Trophoblast cell (in vitro differentiated cells and primary cell): ENCODE measurements at regions not wholly inside any gene's neighbourhood (a gene's known extent, or its start where the extent isn't known, plus 50 kb on each side); places are given as distances from the start of the nearest gene placed in this dataset.
A peak's percentile ranks its signal among the peaks of the same experiment; 100 is the strongest.

ENCODE experiments used
- DNase-seq, 2 donors: peaks; one replicate each; pipeline ENCODE4 v3.0.0-alpha.2; 2016
- H2AFZ ChIP-seq: 2 replicates; pipeline ENCODE4 v1.6.1; 2013; ENCODE audit warnings: low read length, moderate library complexity, mild to moderate bottlenecking; ENCODE audit not compliant: insufficient read depth, poor library complexity
- H2AK5ac ChIP-seq: 2 replicates; pipeline ENCODE4 v1.6.1; 2013; ENCODE audit warnings: mild to moderate bottlenecking, low read length
- H2BK120ac ChIP-seq: 2 replicates; pipeline ENCODE4 v1.6.1; 2013; ENCODE audit warnings: low read length, mild to moderate bottlenecking, moderate library complexity; ENCODE audit not compliant: insufficient read depth, poor library complexity
- H2BK12ac ChIP-seq: 2 replicates; pipeline ENCODE4 v1.6.1; 2013; ENCODE audit warnings: mild to moderate bottlenecking, low read length, moderate library complexity
- H2BK5ac ChIP-seq: 2 replicates; pipeline ENCODE4 v1.6.1; 2013; ENCODE audit warnings: low read length, low read depth, moderate library complexity, mild to moderate bottlenecking; ENCODE audit not compliant: poor library complexity
- H3K14ac ChIP-seq: 2 replicates; pipeline ENCODE4 v1.6.1; 2013; ENCODE audit warnings: mild to moderate bottlenecking, low read length
- H3K18ac ChIP-seq: 2 replicates; pipeline ENCODE4 v1.6.1; 2013; ENCODE audit warnings: mild to moderate bottlenecking, low read length
- H3K23ac ChIP-seq: 2 replicates; pipeline ENCODE4 v1.6.1; 2013; ENCODE audit warnings: low read length
- H3K27ac ChIP-seq: 2 replicates; pipeline ENCODE4 v1.5.1; 2013; ENCODE audit warnings: low read depth, mild to moderate bottlenecking, inconsistent platforms, low read length, moderate library complexity
- H3K27me3 ChIP-seq: 2 replicates; pipeline ENCODE4 v1.6.1; 2013; ENCODE audit warnings: inconsistent platforms, mild to moderate bottlenecking, low read length, moderate library complexity; ENCODE audit not compliant: insufficient read depth
- H3K36me3 ChIP-seq, 2 experiments: 1 replicate in 1 of 2; 2 replicates in 1 of 2; pipeline ENCODE4 v1.6.1; 2013; ENCODE audit warnings: low read length in 2 of 2, mild to moderate bottlenecking in 2 of 2, moderate library complexity in 1 of 2; ENCODE audit not compliant: insufficient read depth in 2 of 2, control insufficient read depth in 1 of 2
- H3K4ac ChIP-seq: 2 replicates; pipeline ENCODE4 v1.6.1; 2013; ENCODE audit warnings: low read depth, mild to moderate bottlenecking, low read length, moderate library complexity
- H3K4me1 ChIP-seq, 2 experiments: 1 replicate in 1 of 2; 2 replicates in 1 of 2; pipeline ENCODE4 v1.6.1; 2013; ENCODE audit warnings: low read length in 2 of 2, mild to moderate bottlenecking in 2 of 2, moderate library complexity in 1 of 2; ENCODE audit not compliant: insufficient read depth in 2 of 2, control insufficient read depth in 1 of 2
- H3K4me2 ChIP-seq: 2 replicates; pipeline ENCODE4 v1.6.1; 2013; ENCODE audit warnings: inconsistent platforms, mild to moderate bottlenecking, low read length, moderate library complexity
- H3K4me3 ChIP-seq: 2 replicates; pipeline ENCODE4 v1.5.1; 2013; ENCODE audit warnings: mild to moderate bottlenecking, low read depth, low read length, inconsistent platforms
- H3K79me1 ChIP-seq: one replicate; pipeline ENCODE4 v1.6.1; 2013; ENCODE audit warnings: low read length
- H3K79me2 ChIP-seq: 2 replicates; pipeline ENCODE4 v1.6.1; 2013; ENCODE audit warnings: low read length, mild to moderate bottlenecking; ENCODE audit not compliant: control insufficient read depth, insufficient read depth, poor library complexity
- H3K9ac ChIP-seq: 2 replicates; pipeline ENCODE4 v1.6.1; 2013; ENCODE audit warnings: mild to moderate bottlenecking, low read length
- H3K9me3 ChIP-seq: 2 replicates; pipeline ENCODE4 v1.6.1; 2013; ENCODE audit warnings: low read depth, mild to moderate bottlenecking, control low read depth, inconsistent platforms, low read length; ENCODE audit not compliant: insufficient read depth
- H4K12ac ChIP-seq: 2 replicates; pipeline ENCODE4 v1.6.1; 2013; ENCODE audit warnings: low read depth, mild to moderate bottlenecking, low read length, moderate library complexity
- H4K8ac ChIP-seq: 2 replicates; pipeline ENCODE4 v1.6.1; 2013; ENCODE audit warnings: low read depth, mild to moderate bottlenecking, low read length, moderate library complexity
- H4K91ac ChIP-seq: one replicate; pipeline ENCODE4 v1.6.1; 2013; ENCODE audit warnings: low read depth, mild to moderate bottlenecking, low read length, moderate library complexity
- WGBS: extraction: QIAGEN DNeasy Blood & Tissue Kit; methylation state at CpG from one replicate; pipeline ENCODE4 v1.1.7; 2013; ENCODE audit warnings: missing lambda C conversion rate; ENCODE audit not compliant: insufficient read length, insufficient coverage; ENCODE audit errors: extremely low coverage; 5-methylcytosine and 5-hydroxymethylcytosine counted together

DNA sequence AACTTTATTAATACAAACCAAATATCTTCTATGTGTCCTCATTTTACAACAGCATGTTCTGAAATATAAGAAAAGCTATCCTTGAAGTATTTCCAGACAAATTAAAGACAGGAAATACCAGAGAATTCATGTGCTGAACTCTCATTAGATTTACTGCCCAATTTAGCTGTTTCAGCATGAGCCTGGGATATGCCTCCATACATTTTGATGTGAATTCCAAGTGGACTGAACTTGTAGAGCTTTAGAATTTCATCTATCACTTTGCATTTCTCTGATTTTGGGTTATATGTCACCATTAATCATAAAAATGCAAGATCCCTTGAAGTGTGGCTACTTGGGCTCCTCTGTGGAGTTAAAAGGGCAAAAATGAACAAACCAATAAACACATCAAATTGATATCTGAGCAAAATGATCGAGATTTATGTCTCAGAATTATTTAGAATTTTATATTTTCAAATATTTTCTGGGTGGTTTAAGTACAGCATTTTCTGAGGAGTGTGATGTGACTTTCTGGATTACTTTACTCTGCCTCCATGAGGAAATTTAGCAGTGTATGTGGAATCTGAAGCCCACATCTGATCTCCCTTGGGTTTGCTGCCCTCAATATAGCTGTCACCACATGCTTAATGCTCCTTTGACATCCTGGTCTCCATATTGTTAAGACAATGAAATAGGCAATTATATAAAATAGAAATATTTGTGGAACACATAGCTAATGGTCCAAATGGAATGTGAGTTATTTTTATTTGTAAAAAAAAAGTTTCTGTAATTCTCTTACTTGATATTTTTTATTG is 206.6 kb upstream of the RBMS1 start:
- H3K14ac ChIP-seq, result no peak overlapping the region
- H3K9ac ChIP-seq, result no peak overlapping the region
- no peaks in the 10 kb centered on the region for H3K27me3 ChIP-seq
- H2BK5ac ChIP-seq, result peak overlapping the region; percentile 54
- H3K4me3 ChIP-seq, result no peak overlapping the region
- no peak overlapping the region for H2BK120ac ChIP-seq
- peaks cover 5 to 10% of the 10 kb centered on the region in 2 experiments for H3K4me1 ChIP-seq
- no peak overlapping the region for H3K27ac ChIP-seq
- H2AFZ ChIP-seq, result no peak overlapping the region
- H3K79me2 ChIP-seq, result no peaks in the 10 kb centered on the region
- no peak overlapping the region for H2BK12ac ChIP-seq
- H3K4ac ChIP-seq, result no peak overlapping the region
- no peak overlapping the region for H4K91ac ChIP-seq
- no peak overlapping the region for H3K18ac ChIP-seq
- H3K36me3 ChIP-seq, result no peaks in the 10 kb centered on the region
- DNase-seq, result no peak
- no peak overlapping the region for H3K23ac ChIP-seq
- no CpG with 5 or more reads among the region's 1 CpG for WGBS
- no peak overlapping the region for H2AK5ac ChIP-seq
- H4K8ac ChIP-seq, result no peak overlapping the region
- no peaks in the 10 kb centered on the region for H3K79me1 ChIP-seq
- no peak overlapping the region for H4K12ac ChIP-seq
- H3K4me2 ChIP-seq, result no peak overlapping the region
- H3K9me3 ChIP-seq, result no peaks in the 10 kb centered on the region

DNA sequence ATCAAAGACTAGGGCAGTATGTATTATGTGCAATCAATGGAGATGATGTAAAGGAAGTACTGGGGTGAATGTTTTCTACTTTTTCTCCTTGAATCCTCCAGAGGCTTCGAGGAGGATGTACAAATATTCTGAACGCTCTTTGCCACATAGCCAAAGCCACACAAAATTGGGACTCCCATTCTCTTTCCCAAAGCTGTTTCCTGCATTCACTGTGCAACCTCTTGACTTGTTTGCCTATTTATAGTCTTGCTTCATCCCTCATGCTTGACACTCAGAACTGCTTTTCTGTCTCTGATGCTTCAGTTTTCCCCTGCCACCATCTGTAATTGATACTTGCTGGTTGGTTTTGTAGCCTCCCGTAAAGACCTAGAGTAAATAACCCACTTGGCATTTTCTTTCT is 208.2 kb upstream of the RBMS1 start:
- Histone ChIP-seq H2BK5ac (no peak overlapping the region), H3K23ac (no peak overlapping the region), H3K27ac (no peak overlapping the region), H3K4me2 (no peak overlapping the region), H3K27me3 (no peaks in the 10 kb centered on the region), H4K8ac (no peak overlapping the region), H3K36me3 (no peaks in the 10 kb centered on the region), H2AK5ac (no peak overlapping the region), H3K79me1 (no peaks in the 10 kb centered on the region), H2BK120ac (no peak overlapping the region), H2AFZ (no peak overlapping the region), H3K14ac (no peak overlapping the region), H3K4me3 (no peak overlapping the region), H3K4ac (no peak overlapping the region), H3K9ac (no peak overlapping the region), H3K4me1 (peaks cover 3 to 6% of the 10 kb centered on the region in 2 experiments), H2BK12ac (no peak overlapping the region), H4K12ac (no peak overlapping the region), H3K79me2 (no peaks in the 10 kb centered on the region), H3K9me3 (no peaks in the 10 kb centered on the region), H4K91ac (no peak overlapping the region), H3K18ac (no peak overlapping the region)
- no CpG with 5 or more reads among the region's 3 CpGs for WGBS
- no peak for DNase-seq

DNA sequence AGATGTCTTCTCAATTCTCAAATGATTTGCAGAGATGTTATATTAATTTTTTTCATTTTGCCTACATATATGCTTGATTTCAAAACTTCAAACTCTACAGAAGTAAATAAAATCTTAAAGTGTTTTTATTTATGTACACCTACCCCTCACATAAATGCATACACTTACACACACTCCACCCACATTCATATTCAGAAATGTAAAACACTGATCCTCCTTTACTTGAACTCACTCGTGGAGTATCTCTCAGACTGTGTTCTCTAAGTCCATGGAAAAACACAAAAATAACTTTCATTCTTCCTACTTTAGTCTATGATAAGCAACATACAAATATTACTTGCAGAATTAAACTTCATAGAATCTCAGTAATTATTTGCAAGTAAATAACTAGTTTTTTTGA is 209.1 kb upstream of the RBMS1 start:
- H3K4me1 ChIP-seq, result peaks cover 3 to 6% of the 10 kb centered on the region in 2 experiments
- H3K27me3 ChIP-seq, result no peaks in the 10 kb centered on the region
- no CpG with 5 or more reads among the region's 1 CpG for WGBS
- no peak overlapping the region for H2AFZ ChIP-seq
- no peak overlapping the region for H3K23ac ChIP-seq
- no peak overlapping the region for H2AK5ac ChIP-seq
- H3K79me2 ChIP-seq, result no peaks in the 10 kb centered on the region
- no peak overlapping the region for H3K4me2 ChIP-seq
- no peak overlapping the region for H2BK12ac ChIP-seq
- no peak overlapping the region for H3K4ac ChIP-seq
- H3K79me1 ChIP-seq, result no peaks in the 10 kb centered on the region
- no peak overlapping the region for H4K8ac ChIP-seq
- no peak overlapping the region for H2BK5ac ChIP-seq
- no peak overlapping the region for H3K14ac ChIP-seq
- H4K12ac ChIP-seq, result no peak overlapping the region
- H3K9ac ChIP-seq, result no peak overlapping the region
- H3K36me3 ChIP-seq, result no peaks in the 10 kb centered on the region
- H4K91ac ChIP-seq, result no peak overlapping the region
- no peak overlapping the region for H3K18ac ChIP-seq
- no peak for DNase-seq
- no peaks in the 10 kb centered on the region for H3K9me3 ChIP-seq
- no peak overlapping the region for H2BK120ac ChIP-seq
- H3K27ac ChIP-seq, result no peak overlapping the region
- no peak overlapping the region for H3K4me3 ChIP-seq

DNA sequence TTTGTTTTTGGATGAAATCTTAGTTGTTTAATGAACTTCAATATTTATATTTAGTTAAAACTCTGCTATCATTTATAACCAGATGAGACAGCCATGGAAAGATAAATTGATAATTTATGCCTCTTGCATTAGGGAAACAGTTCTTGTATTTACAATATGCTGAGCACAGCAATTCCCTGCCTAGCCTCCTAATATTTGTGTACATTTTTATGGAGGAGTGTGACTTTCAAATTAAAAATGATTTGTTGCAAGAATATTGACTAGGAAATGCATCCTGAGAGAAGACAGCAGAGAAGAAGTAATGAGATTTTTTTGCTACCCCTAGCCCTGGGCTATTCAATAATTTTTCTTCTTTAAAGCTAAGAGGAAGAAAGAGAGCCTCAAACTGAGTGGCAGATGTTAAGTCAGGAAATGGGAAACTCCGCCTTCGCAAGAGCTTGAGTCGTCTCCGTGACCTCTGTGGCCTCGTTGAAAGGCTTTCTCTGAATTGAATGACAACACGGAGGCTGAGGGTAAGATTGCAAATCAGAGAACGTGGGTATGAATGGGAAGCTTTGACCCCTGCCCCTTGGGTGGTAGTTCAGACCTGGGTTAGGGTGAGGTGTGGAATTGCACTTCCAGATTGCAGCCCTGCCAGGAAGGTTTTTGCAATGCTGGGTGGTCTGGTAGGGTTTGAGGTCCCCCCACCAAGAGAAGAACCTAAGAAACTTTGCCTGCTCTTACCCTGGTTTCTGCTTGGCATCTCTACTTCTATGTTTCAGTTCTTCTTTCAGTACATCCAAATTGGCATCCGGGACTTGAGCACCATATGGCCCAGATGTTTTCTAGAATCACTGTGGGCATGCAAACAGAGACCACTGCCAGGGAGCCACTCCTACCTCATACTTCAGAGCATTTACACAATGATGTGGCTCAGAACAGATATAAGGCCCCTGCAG is 210.3 kb upstream of the RBMS1 start:
- Histone ChIP-seq H3K4ac (no peak overlapping the region), H3K4me2 (no peak overlapping the region), H2AK5ac (no peak overlapping the region), H3K9ac (no peak overlapping the region), H4K8ac (peak overlapping the region; percentile 11), H3K18ac (no peak overlapping the region), H3K23ac (no peak overlapping the region), H3K79me1 (no peaks in the 10 kb centered on the region), H3K27ac (no peak overlapping the region), H3K79me2 (no peaks in the 10 kb centered on the region), H4K12ac (no peak overlapping the region), H2AFZ (no peak overlapping the region), H3K9me3 (no peaks in the 10 kb centered on the region), H3K4me1 (peaks cover 3 to 6% of the 10 kb centered on the region in 2 experiments), H2BK5ac (no peak overlapping the region), H3K36me3 (no peaks in the 10 kb centered on the region), H3K14ac (no peak overlapping the region), H3K27me3 (no peaks in the 10 kb centered on the region), H2BK12ac (peak overlapping the region; percentile 9), H3K4me3 (no peak overlapping the region), H2BK120ac (no peak overlapping the region), H4K91ac (no peak overlapping the region)
- peak; percentile 8 to 26 for DNase-seq
- WGBS, result no CpG with 5 or more reads among the region's 8 CpGs
